HK-2 (cell line): ENCODE measurements at regions not wholly inside any gene's neighbourhood (a gene's known extent, or its start where the extent isn't known, plus 50 kb on each side); places are given as distances from the start of the nearest gene placed in this dataset.

Experiments used
- DNase-seq: peaks from one replicate; pipeline ENCODE4 v3.0.0-alpha.2; 2018; ENCODE audit not compliant: unreplicated experiment

GRCh38 chr3:150022381-150023238 lies 51.9 kb upstream of the PFN2 start:
- no peak for DNase-seq

GRCh38 chr3:150020527-150020926 lies 49.8 kb upstream of the PFN2 start:
- no peak for DNase-seq
